Esophagus squamous epithelium (tissue), 4 donors: ENCODE measurements at regions not wholly inside any gene's neighbourhood (a gene's known extent, or its start where the extent isn't known, plus 50 kb on each side); places are given as distances from the start of the nearest gene placed in this dataset.

ENCODE experiments used
- CTCF ChIP-seq, 6 experiments: fragments of 450-650 bp in 4 of 6; fragments of 200-600 bp in 2 of 6; sonication (generic) in 2 of 6; IDR thresholded peaks; one replicate each; pipeline ENCODE4 v1.5.1; 2016 to 2019; ENCODE audit warnings: antibody characterized with exemption in 6 of 6, mild to moderate bottlenecking in 4 of 6, moderate library complexity in 4 of 6
- POLR2A ChIP-seq, 4 donors: fragments of 450-650 bp; IDR thresholded peaks; one replicate each; pipeline ENCODE4 v1.6.1; 2017; ENCODE audit warnings: antibody characterized with exemption in 4 of 4, mild to moderate bottlenecking in 4 of 4, moderate library complexity in 3 of 4

- TF ChIP-seq CTCF (IDR thresholded peaks at IDR 0.05) (no peak), POLR2A (IDR thresholded peaks at IDR 0.05) (no peak)
Observed at GRCh38 chr19:28014615-28015405, 1198.1 kb downstream of the UQCRFS1 start.
